Body of pancreas (tissue), 4 donors: ENCODE measurements at regions not wholly inside any gene's neighbourhood (a gene's known extent, or its start where the extent isn't known, plus 50 kb on each side); places are given as distances from the start of the nearest gene placed in this dataset.

Experiments
- CTCF ChIP-seq, 7 experiments: fragments of 450-650 bp in 4 of 7; fragments of 200-600 bp in 3 of 7; sonication (generic) in 3 of 7; IDR thresholded peaks; one replicate each; pipeline ENCODE4 v1.5.1; 2016 to 2019; ENCODE audit warnings: antibody characterized with exemption in 7 of 7
- POLR2A ChIP-seq, 3 donors: fragments of 450-650 bp; IDR thresholded peaks; one replicate each; pipeline ENCODE4 v1.6.1; 2016; ENCODE audit warnings: antibody characterized with exemption in 3 of 3, mild to moderate bottlenecking in 2 of 3

DNA sequence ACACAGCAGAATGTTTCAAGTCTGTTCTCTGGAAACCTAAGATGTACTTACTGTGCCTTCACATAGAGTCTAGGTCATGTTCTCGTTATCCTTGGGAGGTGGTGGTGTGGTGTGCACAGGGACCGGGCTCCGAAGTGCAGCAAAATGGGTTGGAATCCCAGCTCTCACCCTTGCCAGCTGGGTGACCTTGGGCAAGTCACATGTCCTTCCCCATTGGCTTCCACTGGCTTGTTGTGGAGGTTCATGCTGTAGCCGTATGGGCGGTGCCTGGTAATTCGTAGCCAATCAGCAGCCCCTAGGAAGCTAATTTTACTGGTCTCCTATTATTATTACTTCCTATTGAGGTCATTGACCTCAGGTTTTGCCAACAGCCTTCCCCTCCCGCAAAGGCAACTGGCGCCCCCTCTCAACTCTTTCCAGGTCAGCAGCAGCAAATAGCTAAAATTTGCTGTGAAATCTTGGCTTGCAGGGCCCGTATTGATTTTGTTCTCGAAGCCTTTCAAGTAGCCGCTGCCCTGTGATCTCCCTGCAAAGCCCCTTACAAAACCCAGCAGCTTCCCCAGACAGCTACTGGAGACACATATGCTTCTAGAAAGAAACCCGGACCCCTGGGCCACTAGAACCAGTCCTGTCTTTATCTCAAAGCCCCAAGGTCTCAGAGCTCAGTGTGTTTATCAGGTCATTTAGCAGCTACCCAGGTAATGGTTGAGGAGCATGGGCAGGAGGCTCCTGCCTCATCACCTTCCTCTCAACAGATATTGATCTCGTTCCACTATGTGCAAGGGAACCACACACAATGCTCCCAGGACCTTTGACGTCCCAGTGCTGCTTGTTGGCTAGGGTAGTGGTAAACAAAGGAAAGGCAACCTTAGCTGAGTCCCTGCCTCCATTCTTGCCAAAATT, 66.5 kb upstream of the SLC1A4 start:
- no peak for TF ChIP-seq CTCF (IDR thresholded peaks at IDR 0.05)
- TF ChIP-seq POLR2A (IDR thresholded peaks at IDR 0.05), result no peak
